22Rv1 (cell line): ENCODE measurements at regions not wholly inside any gene's neighbourhood (a gene's known extent, or its start where the extent isn't known, plus 50 kb on each side); places are given as distances from the start of the nearest gene placed in this dataset.

Experiments used
- CTCF ChIP-seq: fragments of 450-650 bp; IDR thresholded peaks from 2 replicates; pipeline ENCODE4 v1.5.1; 2017; ENCODE audit warnings: mild to moderate bottlenecking
- ZFX ChIP-seq: fragments of 450-650 bp; IDR thresholded peaks from 2 replicates; pipeline ENCODE4 v1.6.1; 2017; ENCODE audit warnings: antibody characterized with exemption, borderline replicate concordance

- TF ChIP-seq CTCF (no peak), ZFX (no peak)
These were observed 93.0 kb downstream of the RPL22L1 start for GRCh38 chr3:170776887-170777563.
